Body of pancreas (tissue), 4 donors: ENCODE measurements at regions not wholly inside any gene's neighbourhood (a gene's known extent, or its start where the extent isn't known, plus 50 kb on each side); places are given as distances from the start of the nearest gene placed in this dataset.

Experiments used
- CTCF ChIP-seq, 7 experiments: fragments of 450-650 bp in 4 of 7; fragments of 200-600 bp in 3 of 7; sonication (generic) in 3 of 7; IDR thresholded peaks; one replicate each; pipeline ENCODE4 v1.5.1; 2016 to 2019; ENCODE audit warnings: antibody characterized with exemption in 7 of 7
- POLR2A ChIP-seq, 3 donors: fragments of 450-650 bp; IDR thresholded peaks; one replicate each; pipeline ENCODE4 v1.6.1; 2016; ENCODE audit warnings: antibody characterized with exemption in 3 of 3, mild to moderate bottlenecking in 2 of 3

GRCh38 chr12:3417937-3418462, 73.0 kb upstream of the PRMT8 start:
- TF ChIP-seq CTCF (IDR thresholded peaks at IDR 0.05) (no peak), POLR2A (IDR thresholded peaks at IDR 0.05) (no peak)
